Spleen (tissue), 7 donors: ENCODE measurements at regions not wholly inside any gene's neighbourhood (a gene's known extent, or its start where the extent isn't known, plus 50 kb on each side); places are given as distances from the start of the nearest gene placed in this dataset.

Experiments used
- POLR2A ChIP-seq, 3 donors: fragments of 450-650 bp; IDR thresholded peaks; one replicate each; pipeline ENCODE4 v1.5.1; 2017; ENCODE audit warnings: antibody characterized with exemption in 3 of 3, mild to moderate bottlenecking in 1 of 3
- TF ChIP-seq, protein P1 (sequence below), 11 experiments: fragments of 200-600 bp in 7 of 11; fragments of 450-650 bp in 4 of 11; sonication (generic) in 4 of 11; IDR thresholded peaks in 8 of 11; conservative IDR thresholded peaks in 3 of 11; 1 replicate in 7 of 11; 2 replicates in 4 of 11; pipeline versions ENCODE4 v1.4.0 to v1.8.0; 2016 to 2021; ENCODE audit warnings: antibody characterized with exemption in 11 of 11, inconsistent platforms in 4 of 11, mild to moderate bottlenecking in 1 of 11
- donor health status: DM: no; HTN: no; CAD: no; lungs with moderate emphysema.
- donor health status: DM: no; HTN: no; CAD: no.
- donor health status: DM: no; HTN: no; CAD: no.

DNA sequence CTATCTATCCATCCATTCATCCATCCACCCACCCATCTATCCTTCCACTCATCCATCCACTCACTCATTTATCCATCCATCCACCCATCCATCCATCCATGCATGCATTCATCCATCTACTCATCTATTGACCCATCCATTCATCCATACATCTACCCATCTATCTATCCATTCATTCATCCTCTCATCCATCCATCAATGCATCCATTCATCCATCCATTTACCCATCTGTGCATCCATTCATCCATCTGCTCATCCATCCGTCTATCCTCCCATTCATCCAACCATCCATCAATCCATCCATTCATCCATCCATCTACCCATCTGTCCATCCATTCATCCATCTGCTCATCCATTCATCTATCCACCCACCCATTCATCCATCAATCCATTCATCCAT, 224.5 kb upstream of the MAF start:
- TF ChIP-seq, protein P1, sequence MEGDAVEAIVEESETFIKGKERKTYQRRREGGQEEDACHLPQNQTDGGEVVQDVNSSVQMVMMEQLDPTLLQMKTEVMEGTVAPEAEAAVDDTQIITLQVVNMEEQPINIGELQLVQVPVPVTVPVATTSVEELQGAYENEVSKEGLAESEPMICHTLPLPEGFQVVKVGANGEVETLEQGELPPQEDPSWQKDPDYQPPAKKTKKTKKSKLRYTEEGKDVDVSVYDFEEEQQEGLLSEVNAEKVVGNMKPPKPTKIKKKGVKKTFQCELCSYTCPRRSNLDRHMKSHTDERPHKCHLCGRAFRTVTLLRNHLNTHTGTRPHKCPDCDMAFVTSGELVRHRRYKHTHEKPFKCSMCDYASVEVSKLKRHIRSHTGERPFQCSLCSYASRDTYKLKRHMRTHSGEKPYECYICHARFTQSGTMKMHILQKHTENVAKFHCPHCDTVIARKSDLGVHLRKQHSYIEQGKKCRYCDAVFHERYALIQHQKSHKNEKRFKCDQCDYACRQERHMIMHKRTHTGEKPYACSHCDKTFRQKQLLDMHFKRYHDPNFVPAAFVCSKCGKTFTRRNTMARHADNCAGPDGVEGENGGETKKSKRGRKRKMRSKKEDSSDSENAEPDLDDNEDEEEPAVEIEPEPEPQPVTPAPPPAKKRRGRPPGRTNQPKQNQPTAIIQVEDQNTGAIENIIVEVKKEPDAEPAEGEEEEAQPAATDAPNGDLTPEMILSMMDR (IDR thresholded peaks at IDR 0.05 in 8 of 11, conservative IDR thresholded peaks at IDR 0.05 in 3 of 11) = no peak
- no peak for TF ChIP-seq POLR2A (IDR thresholded peaks at IDR 0.05)
